Right lobe of liver (tissue), 6 donors: ENCODE measurements at regions not wholly inside any gene's neighbourhood (a gene's known extent, or its start where the extent isn't known, plus 50 kb on each side); places are given as distances from the start of the nearest gene placed in this dataset.

Source experiments
- ATAC-seq, 4 donors: fragments of 200-7000 bp; cut with Tn5 transposase; one replicate each; pipeline ENCODE4 v1.9.1; 2020; ENCODE audit warnings: mild to moderate bottlenecking in 4 of 4, moderate library complexity in 4 of 4
- DNase-seq, 3 donors: peaks; one replicate each; pipeline ENCODE4 v3.0.0-alpha.2; 2020
- H3K27ac ChIP-seq, 3 donors: fragments of 200-600 bp; one replicate each; pipeline ENCODE4 v1.8.0; 2022
- H3K27me3 ChIP-seq, 2 donors: fragments of 200-600 bp; one replicate each; pipeline ENCODE4 v1.8.0; 2022
- H3K36me3 ChIP-seq, 4 donors: fragments of 200-600 bp; sonication (generic) in 1 of 4; one replicate each; pipeline versions ENCODE4 v1.5.1 to v1.8.0; 2017 to 2022; ENCODE audit warnings: control low read depth in 1 of 4
- H3K4me1 ChIP-seq, 4 donors: fragments of 200-600 bp; sonication (generic) in 1 of 4; one replicate each; pipeline versions ENCODE4 v1.5.1 to v1.8.0; 2017 to 2022; ENCODE audit warnings: control low read depth in 1 of 4
- H3K4me3 ChIP-seq, 3 donors: fragments of 200-600 bp; one replicate each; pipeline ENCODE4 v1.8.0; 2022
- H3K9me3 ChIP-seq, 4 donors: fragments of 200-600 bp; sonication (generic) in 1 of 4; one replicate each; pipeline versions ENCODE4 v1.5.1 to v1.8.0; 2017 to 2022; ENCODE audit warnings: control low read depth in 1 of 4
- CTCF ChIP-seq, 4 donors: fragments of 200-600 bp in 3 of 4; fragments of 450-650 bp in 1 of 4; IDR thresholded peaks; one replicate each; pipeline versions ENCODE4 v1.5.1 to v1.8.0; 2016 to 2022; ENCODE audit warnings: antibody characterized with exemption in 4 of 4, mild to moderate bottlenecking in 2 of 4
- POLR2A ChIP-seq: fragments of 450-650 bp; IDR thresholded peaks from one replicate; pipeline ENCODE4 v1.6.1; 2017; ENCODE audit warnings: antibody characterized with exemption, mild to moderate bottlenecking
- WGBS: methylation state at CpG from one replicate; pipeline ENCODE4 v1.1.6; 2018; ENCODE audit warnings: low coverage, low lambda C conversion rate; ENCODE audit not compliant: insufficient coverage; ENCODE audit errors: missing lambda C conversion rate; 5-methylcytosine and 5-hydroxymethylcytosine counted together
- intact Hi-C, 2 donors: fragments of 100-400 bp; cut with DNase I; formaldehyde crosslinking; loops; one replicate each; pipeline versions ENCODE4 v1.11.2 to v1.14.1; 2022
- donor health status: DM: no; HTN: yes; CAD: no.
- donor health status: DM: no; HTN: no; CAD: no.
- donor health status: DM: no; HTN: no; CAD: no.
- donor health status: DM: no; HTN: yes; CAD: no.
- donor health status: DM: no; HTN: yes; CAD: no.

GRCh38 chr20:24150406-24150805, 161.8 kb upstream of the GGTLC1 start:
- ATAC-seq (no peak), DNase-seq (no peak)
- no peaks in the 10 kb centered on the region for H3K36me3 ChIP-seq
- WGBS = no CpG with 5 or more reads among the region's 7 CpGs
- intact Hi-C loops = no loop called here
- TF ChIP-seq CTCF (IDR thresholded peaks at IDR 0.05) (no peak), POLR2A (no peak)
- H3K27ac ChIP-seq = no peak overlapping the region
- no peaks in the 10 kb centered on the region for H3K9me3 ChIP-seq
- no peaks in the 10 kb centered on the region for H3K27me3 ChIP-seq
- H3K4me3 ChIP-seq = no peak overlapping the region
- H3K4me1 ChIP-seq = peaks cover 0 to 31% (median 10%) of the 10 kb centered on the region in 4 donors

- 38% methylated on average over 7 of the region's 10 CpGs for WGBS
- intact Hi-C loops = no loop called here
Measured at GRCh38 chr20:24149881-24150307, 161.3 kb upstream of the GGTLC1 start.

GRCh38 chr20:24149175-24149574, 160.6 kb upstream of the GGTLC1 start:
- intact Hi-C loops = no loop called here
- Histone ChIP-seq H3K9me3 (no peaks in the 10 kb centered on the region), H3K27me3 (no peaks in the 10 kb centered on the region), H3K4me1 (peaks cover 0 to 31% (median 10%) of the 10 kb centered on the region in 4 donors), H3K4me3 (no peak overlapping the region), H3K36me3 (no peaks in the 10 kb centered on the region), H3K27ac (peak overlapping the region in 1 of 3 donors; percentile 54)
- TF ChIP-seq POLR2A (no peak), CTCF (IDR thresholded peaks at IDR 0.05) (no peak)
- DNase-seq = no peak
- no peak for ATAC-seq
- WGBS = no CpG with 5 or more reads among the region's 1 CpG

More at GRCh38 chr20:24149881-24150307, 161.3 kb upstream of the GGTLC1 start:
- Histone ChIP-seq H3K4me1 (peaks cover 0 to 31% (median 10%) of the 10 kb centered on the region in 4 donors), H3K27ac (peak overlapping the region in 1 of 3 donors; percentile 54), H3K9me3 (no peaks in the 10 kb centered on the region), H3K27me3 (no peaks in the 10 kb centered on the region), H3K4me3 (no peak overlapping the region), H3K36me3 (no peaks in the 10 kb centered on the region)
- peak; percentile 86 to 96 (median 92) for DNase-seq
- peak; percentile 93 to 95 (median 94) for ATAC-seq
- TF ChIP-seq CTCF (IDR thresholded peaks at IDR 0.05) (peak; percentile 48 to 74 (median 70)), POLR2A (peak; percentile 10)

GRCh38 chr20:24148372-24148771, 159.8 kb upstream of the GGTLC1 start:
- intact Hi-C loops = no loop called here
- peaks cover 0 to 31% (median 10%) of the 10 kb centered on the region in 4 donors for H3K4me1 ChIP-seq
- no peaks in the 10 kb centered on the region for H3K27me3 ChIP-seq
- H3K9me3 ChIP-seq = no peaks in the 10 kb centered on the region
- 80% methylated on average over 5 of the region's 7 CpGs for WGBS
- H3K27ac ChIP-seq = no peak overlapping the region
- no peak for TF ChIP-seq CTCF (IDR thresholded peaks at IDR 0.05)
- TF ChIP-seq POLR2A = no peak
- DNase-seq (no peak), ATAC-seq (no peak)
- H3K36me3 ChIP-seq = no peaks in the 10 kb centered on the region
- H3K4me3 ChIP-seq = no peak overlapping the region

GRCh38 chr20:24147961-24148360, 159.4 kb upstream of the GGTLC1 start:
- no peak overlapping the region for H3K4me3 ChIP-seq
- no peak overlapping the region for H3K27ac ChIP-seq
- DNase-seq (no peak), ATAC-seq (no peak)
- 80% methylated on average over 4 of the region's 4 CpGs for WGBS
- TF ChIP-seq POLR2A (no peak), CTCF (IDR thresholded peaks at IDR 0.05) (no peak)
- H3K27me3 ChIP-seq = no peaks in the 10 kb centered on the region
- intact Hi-C loops = no loop called here
- H3K36me3 ChIP-seq = no peaks in the 10 kb centered on the region
- H3K4me1 ChIP-seq = peaks cover 0 to 31% (median 10%) of the 10 kb centered on the region in 4 donors
- no peaks in the 10 kb centered on the region for H3K9me3 ChIP-seq
